AG10803 (cell line): ENCODE measurements at regions not wholly inside any gene's neighbourhood (a gene's known extent, or its start where the extent isn't known, plus 50 kb on each side); places are given as distances from the start of the nearest gene placed in this dataset.

ENCODE experiments used
- DNase-seq: peaks from one replicate; pipeline ENCODE4 v3.0.0; 2010; ENCODE audit warnings: low read depth
- H3K4me3 ChIP-seq: 2 replicates; pipeline ENCODE4 v1.5.1; 2011; ENCODE audit warnings: mild to moderate bottlenecking, low read length, control low read depth
- TF ChIP-seq, protein P1 (sequence below): conservative IDR thresholded peaks from 2 replicates; pipeline ENCODE4 v1.5.1; 2011; ENCODE audit warnings: mild to moderate bottlenecking, low read length, control low read depth, inconsistent platforms

DNA sequence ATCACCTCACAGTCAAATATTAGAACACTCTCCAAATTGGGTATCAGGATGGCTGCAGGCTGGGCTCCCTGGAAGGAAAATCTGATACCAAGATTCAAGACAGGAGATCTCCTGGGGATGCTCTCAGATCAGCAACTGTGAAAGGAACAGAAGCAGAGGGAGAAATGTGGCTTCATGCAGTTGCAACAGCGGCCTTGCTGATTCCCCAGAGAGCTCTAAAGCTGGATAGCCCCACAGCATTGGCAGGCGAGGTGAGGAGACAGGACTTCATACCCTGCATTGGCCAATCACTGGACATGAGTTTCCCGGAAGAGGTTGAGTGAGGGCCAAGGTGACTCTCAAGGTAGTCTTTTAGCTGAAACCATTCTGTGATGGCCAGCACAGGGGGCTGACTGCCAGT is 190.6 kb downstream of the PTPN20 start:
- DNase-seq = peak; percentile 6
- TF ChIP-seq, protein P1, sequence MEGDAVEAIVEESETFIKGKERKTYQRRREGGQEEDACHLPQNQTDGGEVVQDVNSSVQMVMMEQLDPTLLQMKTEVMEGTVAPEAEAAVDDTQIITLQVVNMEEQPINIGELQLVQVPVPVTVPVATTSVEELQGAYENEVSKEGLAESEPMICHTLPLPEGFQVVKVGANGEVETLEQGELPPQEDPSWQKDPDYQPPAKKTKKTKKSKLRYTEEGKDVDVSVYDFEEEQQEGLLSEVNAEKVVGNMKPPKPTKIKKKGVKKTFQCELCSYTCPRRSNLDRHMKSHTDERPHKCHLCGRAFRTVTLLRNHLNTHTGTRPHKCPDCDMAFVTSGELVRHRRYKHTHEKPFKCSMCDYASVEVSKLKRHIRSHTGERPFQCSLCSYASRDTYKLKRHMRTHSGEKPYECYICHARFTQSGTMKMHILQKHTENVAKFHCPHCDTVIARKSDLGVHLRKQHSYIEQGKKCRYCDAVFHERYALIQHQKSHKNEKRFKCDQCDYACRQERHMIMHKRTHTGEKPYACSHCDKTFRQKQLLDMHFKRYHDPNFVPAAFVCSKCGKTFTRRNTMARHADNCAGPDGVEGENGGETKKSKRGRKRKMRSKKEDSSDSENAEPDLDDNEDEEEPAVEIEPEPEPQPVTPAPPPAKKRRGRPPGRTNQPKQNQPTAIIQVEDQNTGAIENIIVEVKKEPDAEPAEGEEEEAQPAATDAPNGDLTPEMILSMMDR = no peak
- no peak overlapping the region for H3K4me3 ChIP-seq

DNA sequence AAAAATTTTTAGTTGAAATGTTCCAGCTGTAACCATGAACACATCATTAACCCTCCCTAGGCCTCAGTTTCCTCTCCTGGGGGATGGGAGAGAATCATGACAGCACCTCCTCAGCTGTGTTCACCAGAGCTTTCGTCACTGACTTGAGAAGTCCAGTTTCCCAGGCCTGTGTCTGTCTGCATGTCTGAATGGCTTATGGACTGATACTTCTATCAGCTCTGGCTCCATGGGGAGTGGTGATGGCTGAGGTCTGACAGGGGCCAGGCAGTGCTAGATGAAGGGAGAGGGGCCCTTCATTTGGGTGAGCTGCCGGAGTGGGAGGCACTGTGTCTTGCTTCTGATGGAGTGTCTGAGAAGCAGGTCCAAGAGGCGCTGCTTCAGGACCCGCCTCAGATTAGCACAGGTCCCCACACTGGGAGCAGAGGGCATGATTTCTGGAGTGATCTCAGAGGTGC is 192.9 kb downstream of the PTPN20 start:
- DNase-seq = peak; percentile 3
- no peak overlapping the region for H3K4me3 ChIP-seq
- TF ChIP-seq, protein P1 = no peak

DNA sequence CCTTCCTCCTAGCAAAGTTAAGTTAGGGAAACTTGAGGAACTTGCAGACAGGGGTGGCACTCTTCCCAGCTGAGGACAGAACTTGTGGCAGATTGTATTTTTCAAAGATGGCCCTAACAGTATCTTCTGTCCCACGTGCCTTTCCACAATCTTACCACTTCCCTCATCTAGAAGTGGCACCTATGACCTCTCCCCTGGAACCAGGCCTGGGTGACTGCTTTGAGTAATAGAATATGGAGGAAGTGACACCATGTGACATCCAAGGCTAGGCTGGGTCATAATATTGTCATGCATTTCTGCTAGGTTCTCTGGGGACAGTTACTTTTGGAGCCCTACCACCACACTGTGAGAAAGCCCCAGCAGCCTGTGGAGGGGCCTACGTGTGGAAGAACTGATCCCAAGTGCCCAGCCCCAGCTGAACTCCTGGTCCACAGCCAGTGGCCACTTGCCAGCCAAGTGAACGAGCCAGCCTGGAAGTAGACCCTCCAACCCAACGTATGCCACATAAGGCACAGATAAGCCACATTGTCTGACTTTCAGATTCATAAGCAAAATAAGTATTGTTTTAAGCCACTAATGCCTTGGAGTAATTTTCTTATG is 193.7 kb downstream of the PTPN20 start:
- DNase-seq = no peak
- H3K4me3 ChIP-seq = no peak overlapping the region
- TF ChIP-seq, protein P1 = no peak

DNA sequence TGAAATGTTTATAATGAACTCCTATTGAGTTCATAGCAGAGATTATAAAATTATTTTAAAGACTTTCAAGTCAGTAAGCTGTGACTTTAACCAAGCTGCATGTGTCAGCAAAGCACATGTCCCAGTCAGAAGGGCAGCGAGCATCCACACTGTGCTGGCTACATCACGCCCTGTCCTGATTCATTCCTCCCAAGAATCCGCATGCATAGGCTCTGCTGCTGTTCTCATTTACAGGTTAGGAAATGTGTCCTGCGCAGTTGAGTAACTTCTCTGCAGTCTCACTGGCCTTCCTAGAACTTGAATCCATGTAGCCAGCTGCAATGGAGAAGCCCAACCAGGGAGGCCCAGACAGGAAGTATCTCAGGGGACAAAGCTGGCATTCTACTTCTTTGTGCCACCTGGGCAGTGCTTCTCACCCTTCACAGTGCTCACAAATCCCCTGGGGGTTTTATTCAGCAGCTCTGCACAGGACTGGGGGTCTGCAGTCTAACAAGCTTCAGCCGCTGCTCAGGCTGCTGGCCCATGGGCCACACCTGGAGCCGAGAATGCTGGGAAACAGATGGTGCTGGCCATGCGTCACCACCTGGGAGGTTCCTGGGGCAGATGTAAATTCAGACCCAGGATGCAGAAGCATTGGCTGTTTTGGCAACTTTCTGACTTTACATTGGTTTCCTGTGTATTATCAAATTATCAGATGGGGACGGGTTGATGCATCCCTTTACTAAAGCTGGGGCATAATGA is 192.8 kb upstream of the GDF10 start:
- no peak for DNase-seq
- H3K4me3 ChIP-seq = no peak overlapping the region
- TF ChIP-seq, protein P1 = no peak

DNA sequence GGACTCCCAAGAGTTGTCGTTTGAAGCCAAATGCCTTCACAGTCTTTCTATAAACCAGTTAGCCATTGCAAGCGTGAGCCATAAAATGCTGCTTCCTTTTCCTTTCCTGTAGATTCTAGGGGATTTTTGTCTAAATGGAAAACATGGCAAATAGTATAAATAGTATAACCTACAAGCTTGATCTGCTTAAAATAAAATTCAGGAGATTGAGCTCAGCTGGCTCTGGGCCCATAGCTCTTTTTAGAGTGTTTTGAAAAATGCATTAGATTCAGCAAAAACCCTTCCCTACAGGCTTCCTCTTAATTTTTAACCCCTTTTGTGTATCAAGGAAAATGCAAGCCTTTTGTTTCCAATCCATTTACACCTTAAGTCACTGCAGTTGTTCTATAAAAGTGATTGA is 190.1 kb upstream of the GDF10 start:
- TF ChIP-seq, protein P1 = no peak
- DNase-seq = no peak

DNA sequence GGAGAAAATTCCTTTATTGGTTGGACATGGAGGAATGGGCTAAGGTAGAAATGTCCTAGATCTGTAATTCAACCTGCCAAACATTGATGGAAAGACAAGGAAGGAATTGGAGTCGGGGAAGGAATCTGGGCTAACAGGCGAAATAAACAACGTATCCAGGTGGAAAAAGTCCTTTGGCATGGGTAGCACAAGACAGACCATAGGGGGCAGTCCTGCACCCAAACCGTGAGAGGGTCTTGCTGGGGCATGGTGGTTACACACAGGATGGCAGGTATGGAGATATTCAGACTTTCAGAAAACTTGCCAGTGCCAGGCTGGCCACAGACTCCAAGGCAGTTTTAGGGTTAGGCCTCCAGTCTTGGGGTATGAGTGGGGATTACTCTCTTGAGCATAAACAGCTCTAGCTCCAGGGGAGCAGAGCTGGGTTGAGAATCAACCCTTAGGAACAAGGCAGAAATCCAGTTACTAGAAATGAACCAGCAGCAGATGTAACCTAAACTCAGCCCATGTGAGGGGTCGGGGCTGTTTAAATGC is 188.6 kb upstream of the GDF10 start:
- no peak for DNase-seq
- H3K4me3 ChIP-seq = no peak overlapping the region
- TF ChIP-seq, protein P1 = no peak

More for the DNA sequence above, 190.1 kb upstream of the GDF10 start:
- H3K4me3 ChIP-seq = no peak overlapping the region

DNA sequence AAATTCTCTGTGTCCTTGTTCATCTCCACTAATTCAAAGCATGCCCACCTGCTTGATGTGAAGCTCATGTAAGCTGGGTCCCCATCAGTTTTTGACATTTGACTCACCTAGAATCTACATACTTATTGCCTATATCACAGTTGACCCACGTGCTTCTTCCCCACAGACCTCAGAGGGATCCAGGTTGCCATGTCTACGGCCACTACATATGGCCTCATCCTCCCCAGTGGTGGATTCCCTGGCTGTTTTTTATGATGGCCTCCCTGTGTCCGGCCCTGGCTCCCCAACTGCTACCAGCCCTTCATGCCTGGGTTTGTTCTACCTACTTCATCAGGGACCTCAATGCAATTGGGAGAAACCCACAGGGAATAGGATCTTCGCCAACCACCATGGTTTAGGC is 187.4 kb upstream of the GDF10 start:
- no peak overlapping the region for H3K4me3 ChIP-seq
- no peak for DNase-seq
- TF ChIP-seq, protein P1 = no peak
